Fibroblast of lung (primary cell): ENCODE measurements at regions not wholly inside any gene's neighbourhood (a gene's known extent, or its start where the extent isn't known, plus 50 kb on each side); places are given as distances from the start of the nearest gene placed in this dataset.

Experiments used
- EZH2 ChIP-seq: IDR thresholded peaks from 2 replicates; pipeline ENCODE4 v1.5.1; 2012; ENCODE audit warnings: low read length, control low read depth, mild to moderate bottlenecking; ENCODE audit errors: missing control alignments
- TF ChIP-seq, protein P1 (sequence below), 2 donors: IDR thresholded peaks in 1 of 2; conservative IDR thresholded peaks in 1 of 2; 1 replicate in 1 of 2; 2 replicates in 1 of 2; pipeline ENCODE4 v1.5.1; 2011 to 2012; ENCODE audit warnings: low read length in 2 of 2, control low read depth in 1 of 2, inconsistent platforms in 1 of 2, low read depth in 1 of 2, mild to moderate bottlenecking in 1 of 2

- TF ChIP-seq, protein P1, sequence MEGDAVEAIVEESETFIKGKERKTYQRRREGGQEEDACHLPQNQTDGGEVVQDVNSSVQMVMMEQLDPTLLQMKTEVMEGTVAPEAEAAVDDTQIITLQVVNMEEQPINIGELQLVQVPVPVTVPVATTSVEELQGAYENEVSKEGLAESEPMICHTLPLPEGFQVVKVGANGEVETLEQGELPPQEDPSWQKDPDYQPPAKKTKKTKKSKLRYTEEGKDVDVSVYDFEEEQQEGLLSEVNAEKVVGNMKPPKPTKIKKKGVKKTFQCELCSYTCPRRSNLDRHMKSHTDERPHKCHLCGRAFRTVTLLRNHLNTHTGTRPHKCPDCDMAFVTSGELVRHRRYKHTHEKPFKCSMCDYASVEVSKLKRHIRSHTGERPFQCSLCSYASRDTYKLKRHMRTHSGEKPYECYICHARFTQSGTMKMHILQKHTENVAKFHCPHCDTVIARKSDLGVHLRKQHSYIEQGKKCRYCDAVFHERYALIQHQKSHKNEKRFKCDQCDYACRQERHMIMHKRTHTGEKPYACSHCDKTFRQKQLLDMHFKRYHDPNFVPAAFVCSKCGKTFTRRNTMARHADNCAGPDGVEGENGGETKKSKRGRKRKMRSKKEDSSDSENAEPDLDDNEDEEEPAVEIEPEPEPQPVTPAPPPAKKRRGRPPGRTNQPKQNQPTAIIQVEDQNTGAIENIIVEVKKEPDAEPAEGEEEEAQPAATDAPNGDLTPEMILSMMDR (conservative IDR thresholded peaks at IDR 0.05 in 1 of 2, IDR thresholded peaks at IDR 0.05 in 1 of 2; ENCODE audit: low read depth in 1 of 2, low read length in 2 of 2): no peak
- TF ChIP-seq EZH2: no peak
Observed at GRCh38 chr21:22762463-22762862, 1764.3 kb downstream of the NCAM2 start.
